Colonic mucosa (tissue), 4 donors: ENCODE measurements at regions not wholly inside any gene's neighbourhood (a gene's known extent, or its start where the extent isn't known, plus 50 kb on each side); places are given as distances from the start of the nearest gene placed in this dataset.

Experiments
- DNase-seq: peaks from one replicate; pipeline ENCODE4 v3.0.0-alpha.2; 2020
- H3K27ac ChIP-seq: fragments of 200-600 bp; one replicate; pipeline ENCODE4 v1.8.0; 2021
- H3K27me3 ChIP-seq: fragments of 200-600 bp; one replicate; pipeline ENCODE4 v1.8.0; 2021
- H3K36me3 ChIP-seq: fragments of 200-600 bp; one replicate; pipeline ENCODE4 v1.8.0; 2021
- H3K4me1 ChIP-seq: fragments of 200-600 bp; one replicate; pipeline ENCODE4 v1.8.0; 2021; ENCODE audit warnings: mild to moderate bottlenecking
- H3K4me3 ChIP-seq: fragments of 200-600 bp; one replicate; pipeline ENCODE4 v1.8.0; 2021
- H3K9ac ChIP-seq, 2 donors: one replicate each; pipeline ENCODE4 v1.7.0; 2013; ENCODE audit warnings: control low read depth in 2 of 2, low read depth in 2 of 2, low read length in 2 of 2
- H3K9me3 ChIP-seq: fragments of 200-600 bp; one replicate; pipeline ENCODE4 v1.8.0; 2021
- intact Hi-C: fragments of 100-400 bp; cut with DNase I; formaldehyde crosslinking; loops from one replicate; pipeline ENCODE4 v1.14.1; 2022
- TF ChIP-seq, protein P1 (sequence below): fragments of 200-600 bp; IDR thresholded peaks from one replicate; pipeline ENCODE4 v1.8.0; 2022; ENCODE audit warnings: antibody characterized with exemption, mild to moderate bottlenecking
- donor health status: healthy.
- donor health status: DM: no; HTN: no; CAD: no.
- donor health status: DM: no; HTN: no; CAD: no.

DNA sequence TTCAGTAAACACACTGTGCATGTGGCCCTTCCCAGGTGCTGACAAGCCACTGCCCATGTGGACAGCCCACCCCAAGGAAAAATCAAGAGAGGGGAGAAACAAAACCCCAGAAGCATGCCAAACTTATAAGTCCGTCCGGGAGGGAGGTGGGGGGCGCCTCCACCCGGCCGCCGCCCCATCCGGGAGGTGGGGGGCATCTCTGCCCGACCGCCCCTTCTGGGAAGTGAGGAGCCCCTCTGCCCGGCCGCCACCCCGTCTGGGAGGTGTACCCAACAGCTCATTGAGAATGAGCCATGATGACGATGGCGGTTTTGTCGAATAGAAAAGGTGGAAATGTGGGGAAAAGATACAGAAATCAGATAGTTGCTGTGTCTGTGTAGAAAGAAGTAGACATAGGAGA is 53.8 kb upstream of the C2CD4B start:
- no peak overlapping the region for H3K4me3 ChIP-seq
- no peak overlapping the region for H3K27ac ChIP-seq
- no peaks in the 10 kb centered on the region for H3K27me3 ChIP-seq
- no peaks in the 10 kb centered on the region for H3K36me3 ChIP-seq
- no peaks in the 10 kb centered on the region for H3K9me3 ChIP-seq
- no peak for DNase-seq
- no peaks in the 10 kb centered on the region for H3K4me1 ChIP-seq
- intact Hi-C loops, result no loop called here
- TF ChIP-seq, protein P1, sequence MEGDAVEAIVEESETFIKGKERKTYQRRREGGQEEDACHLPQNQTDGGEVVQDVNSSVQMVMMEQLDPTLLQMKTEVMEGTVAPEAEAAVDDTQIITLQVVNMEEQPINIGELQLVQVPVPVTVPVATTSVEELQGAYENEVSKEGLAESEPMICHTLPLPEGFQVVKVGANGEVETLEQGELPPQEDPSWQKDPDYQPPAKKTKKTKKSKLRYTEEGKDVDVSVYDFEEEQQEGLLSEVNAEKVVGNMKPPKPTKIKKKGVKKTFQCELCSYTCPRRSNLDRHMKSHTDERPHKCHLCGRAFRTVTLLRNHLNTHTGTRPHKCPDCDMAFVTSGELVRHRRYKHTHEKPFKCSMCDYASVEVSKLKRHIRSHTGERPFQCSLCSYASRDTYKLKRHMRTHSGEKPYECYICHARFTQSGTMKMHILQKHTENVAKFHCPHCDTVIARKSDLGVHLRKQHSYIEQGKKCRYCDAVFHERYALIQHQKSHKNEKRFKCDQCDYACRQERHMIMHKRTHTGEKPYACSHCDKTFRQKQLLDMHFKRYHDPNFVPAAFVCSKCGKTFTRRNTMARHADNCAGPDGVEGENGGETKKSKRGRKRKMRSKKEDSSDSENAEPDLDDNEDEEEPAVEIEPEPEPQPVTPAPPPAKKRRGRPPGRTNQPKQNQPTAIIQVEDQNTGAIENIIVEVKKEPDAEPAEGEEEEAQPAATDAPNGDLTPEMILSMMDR, result no peak
- no peak overlapping the region for H3K9ac ChIP-seq

DNA sequence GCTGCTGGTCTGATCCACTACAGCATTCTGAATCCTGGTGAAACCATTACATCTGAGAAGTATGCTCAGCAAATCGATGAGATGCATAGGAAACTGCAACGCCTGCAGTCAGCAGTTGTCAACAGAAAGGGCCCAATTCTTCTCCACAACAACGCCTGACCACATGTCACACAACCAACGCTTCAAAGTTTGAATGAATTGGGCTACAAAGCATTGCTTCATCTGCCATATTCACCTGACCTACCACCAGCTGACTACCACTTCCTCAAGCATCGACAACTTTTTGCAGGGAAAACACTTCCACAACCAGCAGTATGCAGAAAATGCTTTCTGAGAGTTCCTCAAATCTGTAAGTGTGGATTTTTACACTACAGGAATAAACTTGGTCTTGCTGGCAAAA is 54.7 kb upstream of the C2CD4B start:
- intact Hi-C loops, result no loop called here
- no peak overlapping the region for H3K27ac ChIP-seq
- H3K9ac ChIP-seq, result no peak overlapping the region
- no peaks in the 10 kb centered on the region for H3K27me3 ChIP-seq
- H3K36me3 ChIP-seq, result no peaks in the 10 kb centered on the region
- H3K4me1 ChIP-seq, result no peaks in the 10 kb centered on the region
- TF ChIP-seq, protein P1, result no peak
- no peak overlapping the region for H3K4me3 ChIP-seq
- no peak for DNase-seq
- no peaks in the 10 kb centered on the region for H3K9me3 ChIP-seq

DNA sequence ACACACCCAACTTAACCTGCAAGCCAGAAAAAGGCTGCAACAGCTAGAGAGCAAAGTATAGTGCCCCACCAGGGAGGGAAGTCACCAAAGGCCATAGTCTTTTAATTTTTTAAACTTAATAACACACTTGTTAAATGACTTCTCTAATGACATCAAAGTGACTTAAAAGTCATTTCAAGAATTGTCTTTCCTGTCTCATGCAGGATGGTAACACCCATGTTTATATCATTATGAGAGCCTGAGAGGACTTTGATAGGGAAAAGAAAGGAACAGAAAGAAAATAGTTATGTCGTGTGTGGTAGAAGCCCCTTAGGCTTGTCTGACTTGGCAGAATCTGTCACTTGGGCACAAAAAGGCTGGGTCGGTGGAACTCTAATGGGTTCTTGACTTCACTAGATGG is 57.9 kb upstream of the C2CD4B start:
- Histone ChIP-seq H3K36me3 (no peaks in the 10 kb centered on the region), H3K4me3 (no peak overlapping the region), H3K27ac (no peak overlapping the region), H3K9me3 (no peaks in the 10 kb centered on the region), H3K9ac (no peak overlapping the region), H3K27me3 (no peaks in the 10 kb centered on the region), H3K4me1 (no peaks in the 10 kb centered on the region)
- intact Hi-C loops, result no loop called here
- TF ChIP-seq, protein P1, result no peak
- DNase-seq, result no peak

DNA sequence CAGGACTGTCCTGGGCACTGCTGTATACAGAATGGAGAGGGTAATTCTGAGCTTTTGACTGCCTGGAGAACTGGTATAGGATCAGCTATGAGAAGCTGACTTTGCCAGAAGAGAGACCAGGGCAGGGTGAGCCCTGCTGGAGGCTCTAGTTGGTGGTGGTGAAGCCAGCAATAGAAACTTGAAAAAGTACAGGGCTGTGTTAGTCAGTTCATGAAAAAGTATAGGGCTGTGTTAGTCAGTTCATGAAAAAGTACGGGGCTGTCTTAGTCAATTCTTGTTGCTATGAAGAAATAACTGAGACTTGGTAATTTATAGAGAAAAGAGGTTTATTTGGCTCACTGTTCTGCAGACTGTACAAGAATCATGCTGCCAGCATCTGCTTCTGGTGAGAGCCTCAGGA is 63.5 kb upstream of the C2CD4B start:
- Histone ChIP-seq H3K9ac (no peak overlapping the region), H3K27ac (no peak overlapping the region)

DNA sequence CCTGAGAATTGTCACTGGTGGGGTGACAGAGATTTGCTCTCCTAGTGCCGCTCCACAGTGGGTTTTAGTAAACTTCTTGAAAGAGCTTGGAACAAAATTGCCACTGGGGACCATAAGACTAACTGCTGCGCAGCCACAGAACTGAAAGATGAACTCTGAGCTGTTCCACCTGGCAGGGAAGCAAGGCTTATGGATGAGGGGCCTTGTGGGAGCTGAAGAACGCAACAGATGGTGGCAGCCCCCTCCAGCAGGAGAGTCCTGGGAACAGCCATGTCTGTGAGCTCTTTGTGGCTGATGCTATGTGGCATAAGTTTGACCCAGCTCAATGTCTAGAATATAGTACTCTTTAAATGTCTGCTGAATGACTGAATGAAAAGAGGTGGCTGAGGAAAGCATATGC is 66.8 kb upstream of the C2CD4B start:
- Histone ChIP-seq H3K4me3 (no peak overlapping the region), H3K27ac (no peak overlapping the region), H3K36me3 (no peaks in the 10 kb centered on the region), H3K4me1 (no peaks in the 10 kb centered on the region), H3K27me3 (no peaks in the 10 kb centered on the region), H3K9me3 (no peaks in the 10 kb centered on the region), H3K9ac (no peak overlapping the region)
- no peak for DNase-seq
- TF ChIP-seq, protein P1, result no peak
- intact Hi-C loops, result no loop called here

More for the DNA sequence above, 63.5 kb upstream of the C2CD4B start:
- H3K4me1 ChIP-seq, result no peaks in the 10 kb centered on the region
- no peak for DNase-seq
- H3K36me3 ChIP-seq, result no peaks in the 10 kb centered on the region
- no peak overlapping the region for H3K4me3 ChIP-seq
- intact Hi-C loops, result no loop called here
- TF ChIP-seq, protein P1, result no peak
- H3K27me3 ChIP-seq, result no peaks in the 10 kb centered on the region
- no peaks in the 10 kb centered on the region for H3K9me3 ChIP-seq
